ENCODE measurements at regions not wholly inside any gene's neighbourhood (a gene's known extent, or its start where the extent isn't known, plus 50 kb on each side); places are given as distances from the start of the nearest gene placed in this dataset.
"Not testable (repeated sequence)": the region's sequence is repeated elsewhere in the genome, so short reads cannot be mapped to it uniquely, and the experiment has no call there.

GRCh38 chrX:111581086-111581485 is 69.6 kb downstream of the SERTM2 start:
- no peak for DNase-seq

- DNase-seq = no peak
Measured at GRCh38 chrX:111585337-111585736, 73.9 kb downstream of the SERTM2 start.

- DNase-seq = not testable (repeated sequence)
Measured at GRCh38 chrX:111594348-111594877, 83.0 kb downstream of the SERTM2 start.

- DNase-seq = no peak
Measured at GRCh38 chrX:111597967-111598366, 83.0 kb upstream of the ALG13 start.

- no peak for DNase-seq
Measured at GRCh38 chrX:111608724-111609123, 72.2 kb upstream of the ALG13 start.

GRCh38 chrX:111609206-111609605 is 71.8 kb upstream of the ALG13 start:
- DNase-seq = no peak

- DNase-seq = no peak
Measured at GRCh38 chrX:111615227-111615626, 65.7 kb upstream of the ALG13 start.

GRCh38 chrX:111616786-111617185 is 64.2 kb upstream of the ALG13 start:
- no peak for DNase-seq

- peak in 5 of 56 donors; percentile 0 to 5 (median 1) for DNase-seq
Measured at GRCh38 chrX:111620084-111620483, 60.9 kb upstream of the ALG13 start.

GRCh38 chrX:111624169-111624568 is 56.8 kb upstream of the ALG13 start:
- DNase-seq = no peak

GRCh38 chrX:111627256-111627655 is 53.7 kb upstream of the ALG13 start:
- DNase-seq = not testable (repeated sequence)

Measured in amygdala (tissue), 56 donors.